GM18498 (cell line): ENCODE measurements at regions not wholly inside any gene's neighbourhood (a gene's known extent, or its start where the extent isn't known, plus 50 kb on each side); places are given as distances from the start of the nearest gene placed in this dataset.

Source experiments
- ATAC-seq: cut with Tn5 transposase; IDR thresholded peaks from one replicate; pipeline ENCODE4 v1.9.1; 2021; ENCODE audit warnings: mild to moderate bottlenecking, moderate library complexity; ENCODE audit not compliant: unreplicated experiment

GRCh38 chr4:4749137-4749536 is 110.3 kb upstream of the MSX1 start:
- no peak for ATAC-seq

- no peak for ATAC-seq
Observed at GRCh38 chr4:4746444-4746843, 113.0 kb upstream of the MSX1 start.

- ATAC-seq: no peak
Observed at GRCh38 chr4:4740071-4740470, 119.4 kb upstream of the MSX1 start.

- no peak for ATAC-seq
Observed at GRCh38 chr4:4735870-4736269, 123.6 kb upstream of the MSX1 start.

GRCh38 chr4:4735136-4735750 is 124.2 kb upstream of the MSX1 start:
- no peak for ATAC-seq

GRCh38 chr4:4734425-4734824 is 125.0 kb upstream of the MSX1 start:
- ATAC-seq: no peak

- no peak for ATAC-seq
Observed at GRCh38 chr4:4733663-4734062, 125.8 kb upstream of the MSX1 start.

GRCh38 chr4:4730249-4730648 is 129.2 kb upstream of the MSX1 start:
- ATAC-seq: no peak

GRCh38 chr4:4729206-4729605 is 130.3 kb upstream of the MSX1 start:
- ATAC-seq: no peak

- no peak for ATAC-seq
Observed at GRCh38 chr4:4727536-4727935, 131.9 kb upstream of the MSX1 start.

- ATAC-seq: no peak
Observed at GRCh38 chr4:4726051-4726450, 133.4 kb upstream of the MSX1 start.

- no peak for ATAC-seq
Observed at GRCh38 chr4:4724321-4724720, 135.1 kb upstream of the MSX1 start.

GRCh38 chr4:4721636-4722035 is 137.8 kb upstream of the MSX1 start:
- ATAC-seq: no peak

GRCh38 chr4:4720646-4721045 is 138.8 kb upstream of the MSX1 start:
- ATAC-seq: no peak

GRCh38 chr4:4719436-4719835 is 140.0 kb upstream of the MSX1 start:
- ATAC-seq: no peak

GRCh38 chr4:4717692-4718091 is 141.8 kb upstream of the MSX1 start:
- ATAC-seq: no peak

- ATAC-seq: no peak
Observed at GRCh38 chr4:4714331-4714730, 145.1 kb upstream of the MSX1 start.

GRCh38 chr4:4712800-4713528 is 146.5 kb upstream of the MSX1 start:
- no peak for ATAC-seq

GRCh38 chr4:4711902-4712301 is 147.6 kb upstream of the MSX1 start:
- ATAC-seq: no peak

- ATAC-seq: no peak
Observed at GRCh38 chr4:4709736-4710135, 149.7 kb upstream of the MSX1 start.

GRCh38 chr4:4704267-4704666 is 155.2 kb upstream of the MSX1 start:
- ATAC-seq: no peak

- ATAC-seq: no peak
Observed at GRCh38 chr4:4697584-4697983, 155.7 kb upstream of the STX18 start.

- no peak for ATAC-seq
Observed at GRCh38 chr4:4696530-4696929, 154.7 kb upstream of the STX18 start.
